GM19468 (cell line): ENCODE measurements at regions not wholly inside any gene's neighbourhood (a gene's known extent, or its start where the extent isn't known, plus 50 kb on each side); places are given as distances from the start of the nearest gene placed in this dataset.

Source experiments
- ATAC-seq: cut with Tn5 transposase; IDR thresholded peaks from one replicate; pipeline ENCODE4 v1.9.1; 2021; ENCODE audit warnings: mild to moderate bottlenecking, moderate library complexity, moderate number of reproducible peaks; ENCODE audit not compliant: unreplicated experiment; ENCODE audit errors: extremely low read depth

DNA sequence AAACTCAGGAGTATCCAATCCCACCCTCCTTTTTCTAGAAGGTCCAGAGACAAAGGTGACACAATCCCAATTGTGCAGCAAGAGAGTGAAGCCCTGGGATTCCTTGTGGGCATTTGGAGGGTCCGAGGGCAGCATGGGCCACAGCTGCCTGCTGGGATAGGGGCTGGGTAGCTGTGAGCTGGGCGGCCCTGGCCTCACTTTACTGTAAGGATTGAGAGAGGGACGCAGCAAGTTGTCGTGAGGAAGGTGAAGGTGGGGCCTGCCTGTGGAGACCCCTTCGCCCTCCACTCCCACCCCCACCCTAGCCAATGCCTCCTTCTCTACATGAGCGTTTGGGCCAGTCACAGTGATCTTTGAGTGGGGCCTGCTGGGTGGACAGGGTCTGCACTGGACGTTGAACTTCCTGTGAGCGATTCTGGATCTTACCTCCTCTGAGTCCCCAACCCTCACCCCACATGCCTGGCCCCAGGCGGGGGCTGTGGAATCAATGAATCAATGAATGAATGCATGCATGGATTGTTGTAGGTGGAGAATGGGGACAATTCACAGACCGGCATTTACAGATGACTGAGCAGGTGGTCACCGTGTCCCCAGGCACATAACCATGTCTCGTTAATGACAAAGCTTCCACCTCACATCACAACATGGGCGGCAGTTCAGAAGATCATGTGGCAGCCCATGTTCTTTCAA lies 107.2 kb downstream of the INHBB start:
- ATAC-seq: no peak

GRCh38 chr2:120453635-120453998 lies 107.7 kb downstream of the INHBB start:
- ATAC-seq: no peak

DNA sequence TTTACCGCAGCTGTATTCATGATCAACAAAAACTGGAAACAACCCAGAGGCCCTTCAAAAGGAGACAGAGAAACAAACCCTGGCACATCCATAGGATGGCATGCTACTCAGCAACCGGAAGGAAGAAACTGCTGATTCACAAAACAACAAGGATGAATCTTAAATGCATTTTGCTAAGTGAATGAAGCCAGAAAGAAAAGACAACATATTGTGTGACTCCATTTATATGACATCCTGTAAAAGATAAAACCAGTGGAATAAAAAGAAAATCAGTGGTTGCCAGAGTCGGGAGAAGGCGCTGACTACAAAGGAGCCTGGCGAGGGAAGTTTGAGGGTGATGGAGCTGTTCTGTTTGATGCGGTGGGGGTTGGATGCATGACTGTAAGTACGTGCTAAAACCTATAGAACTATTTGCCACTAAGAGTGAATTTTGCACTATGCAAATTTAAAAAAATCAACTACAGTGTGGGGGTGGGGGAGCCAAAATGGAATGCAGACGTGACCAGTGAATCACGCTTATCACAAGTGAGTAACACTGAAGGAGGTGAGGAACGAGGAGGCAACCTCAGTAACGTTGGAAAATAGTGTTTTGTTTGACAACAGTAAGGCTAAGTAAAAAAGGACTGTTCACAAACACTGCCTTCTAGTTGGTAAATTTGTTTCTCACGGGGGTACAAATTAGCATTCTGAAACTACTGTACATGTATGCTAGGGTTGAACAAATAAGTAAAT lies 108.9 kb downstream of the INHBB start:
- no peak for ATAC-seq

DNA sequence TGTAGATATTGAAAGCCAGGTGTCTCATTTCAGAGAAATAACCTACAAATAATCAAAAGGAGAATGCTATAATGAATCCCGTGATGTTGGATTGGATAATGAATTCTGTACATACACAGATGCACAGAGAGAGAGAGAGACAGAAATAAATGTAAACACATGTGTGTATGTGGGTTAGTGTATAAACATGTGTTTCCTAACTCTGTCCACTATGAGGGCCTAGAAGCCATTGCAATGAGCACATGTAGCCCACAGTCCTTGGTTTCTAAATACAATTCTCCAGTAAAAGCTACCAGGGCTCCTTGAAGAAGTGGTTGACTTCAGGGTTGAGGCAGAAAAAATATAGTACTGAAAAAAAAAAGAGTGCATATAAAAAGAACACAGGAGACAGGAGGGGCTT lies 109.5 kb downstream of the INHBB start:
- no peak for ATAC-seq

GRCh38 chr2:120456867-120457266 lies 110.9 kb downstream of the INHBB start:
- ATAC-seq: no peak

DNA sequence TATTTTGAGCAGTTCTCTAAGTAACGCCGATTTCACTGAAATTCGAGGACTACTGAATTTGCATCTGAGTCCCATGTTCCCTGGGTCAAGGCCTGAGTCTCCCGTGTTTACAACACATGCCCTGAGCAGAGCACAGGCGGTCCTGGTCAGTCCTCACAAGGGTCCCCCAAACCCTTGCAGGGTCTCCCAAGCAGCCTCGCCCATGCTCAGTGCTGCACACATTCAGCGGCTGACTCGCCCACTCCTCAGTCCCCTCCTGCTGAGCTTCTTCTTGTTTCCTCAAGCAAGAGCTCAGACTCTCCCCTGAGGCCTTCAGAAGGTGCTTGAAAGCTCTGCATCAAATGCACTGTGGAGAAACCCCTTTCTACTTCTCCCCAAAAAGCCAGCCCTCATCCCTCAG lies 114.6 kb downstream of the INHBB start:
- ATAC-seq: no peak

DNA sequence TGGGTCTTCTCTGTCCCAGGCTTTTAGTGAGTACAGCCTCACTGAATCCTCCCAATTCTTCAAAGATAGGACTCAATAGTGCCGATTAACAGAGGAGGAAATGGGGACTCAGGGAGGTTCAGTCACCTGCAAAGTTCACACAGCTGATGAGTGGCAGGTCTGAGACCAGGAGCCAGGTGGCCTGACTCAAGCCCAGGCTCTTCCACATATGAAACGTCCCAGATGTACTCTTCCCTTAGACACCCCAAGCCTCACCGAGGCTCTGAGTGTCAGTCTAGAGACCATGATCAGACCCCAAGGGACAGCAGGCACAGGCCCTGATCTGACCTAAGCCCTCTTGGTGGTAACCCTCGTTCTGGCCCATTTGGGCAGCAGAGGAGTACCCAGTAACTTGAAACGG lies 115.2 kb downstream of the INHBB start:
- ATAC-seq: no peak

GRCh38 chr2:120461546-120462537 lies 115.9 kb downstream of the INHBB start:
- no peak for ATAC-seq

GRCh38 chr2:120463527-120463926 lies 117.6 kb downstream of the INHBB start:
- ATAC-seq: no peak

DNA sequence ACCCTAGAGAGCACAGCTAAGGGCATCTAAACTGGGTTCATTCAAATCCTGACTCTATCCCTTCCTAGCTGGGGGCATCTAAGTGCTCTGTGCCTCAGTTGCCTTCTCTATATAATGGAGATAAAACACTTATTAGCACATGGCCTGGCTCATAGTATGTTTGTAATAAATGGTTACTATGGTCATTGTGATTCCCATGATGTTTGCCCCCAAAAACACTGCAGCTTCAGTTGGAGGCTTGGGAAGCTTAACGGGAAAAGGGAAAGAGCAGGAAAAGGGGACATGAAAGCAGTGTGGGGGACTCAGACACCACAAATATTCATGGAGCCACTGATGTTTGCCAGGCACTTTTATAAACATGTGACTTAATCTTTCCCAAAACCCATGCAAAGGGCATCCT lies 118.1 kb downstream of the INHBB start:
- no peak for ATAC-seq

- ATAC-seq: no peak
Measured at GRCh38 chr2:120464448-120464931, 118.6 kb downstream of the INHBB start.

DNA sequence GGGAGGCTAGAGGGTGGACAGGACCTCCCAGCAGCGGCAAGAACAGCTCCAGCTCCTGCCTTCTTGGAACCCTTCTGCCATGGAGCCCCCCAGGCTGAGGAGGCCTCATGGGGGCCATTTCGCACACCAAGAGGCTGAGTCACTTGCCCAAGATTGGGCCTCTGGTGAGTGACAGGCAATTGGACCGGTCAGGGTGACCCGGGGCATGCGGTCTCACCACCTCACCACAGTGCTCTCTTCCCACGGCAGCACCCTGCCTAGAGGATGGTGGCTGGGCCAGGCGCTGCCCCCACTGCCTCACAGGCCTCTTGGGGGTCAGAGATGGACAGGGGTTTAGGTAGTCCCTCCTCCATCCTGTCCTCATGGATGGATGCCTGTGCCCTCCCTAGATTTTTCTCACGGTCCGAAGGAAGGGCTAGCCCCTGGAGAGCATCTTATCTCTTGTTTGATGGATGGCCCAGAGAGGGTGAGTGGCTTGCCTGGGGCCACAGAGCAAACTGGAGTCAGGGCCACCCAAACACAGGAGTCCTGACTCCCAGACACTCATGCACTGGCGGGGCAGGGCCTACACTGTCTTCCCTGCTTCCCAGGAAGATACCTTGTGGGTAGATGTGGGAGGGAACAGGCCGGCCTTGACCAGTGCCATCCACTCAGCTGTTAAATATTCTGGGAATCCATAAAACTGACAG lies 119.2 kb downstream of the INHBB start:
- no peak for ATAC-seq

GRCh38 chr2:120465701-120465988 lies 119.7 kb downstream of the INHBB start:
- ATAC-seq: no peak

DNA sequence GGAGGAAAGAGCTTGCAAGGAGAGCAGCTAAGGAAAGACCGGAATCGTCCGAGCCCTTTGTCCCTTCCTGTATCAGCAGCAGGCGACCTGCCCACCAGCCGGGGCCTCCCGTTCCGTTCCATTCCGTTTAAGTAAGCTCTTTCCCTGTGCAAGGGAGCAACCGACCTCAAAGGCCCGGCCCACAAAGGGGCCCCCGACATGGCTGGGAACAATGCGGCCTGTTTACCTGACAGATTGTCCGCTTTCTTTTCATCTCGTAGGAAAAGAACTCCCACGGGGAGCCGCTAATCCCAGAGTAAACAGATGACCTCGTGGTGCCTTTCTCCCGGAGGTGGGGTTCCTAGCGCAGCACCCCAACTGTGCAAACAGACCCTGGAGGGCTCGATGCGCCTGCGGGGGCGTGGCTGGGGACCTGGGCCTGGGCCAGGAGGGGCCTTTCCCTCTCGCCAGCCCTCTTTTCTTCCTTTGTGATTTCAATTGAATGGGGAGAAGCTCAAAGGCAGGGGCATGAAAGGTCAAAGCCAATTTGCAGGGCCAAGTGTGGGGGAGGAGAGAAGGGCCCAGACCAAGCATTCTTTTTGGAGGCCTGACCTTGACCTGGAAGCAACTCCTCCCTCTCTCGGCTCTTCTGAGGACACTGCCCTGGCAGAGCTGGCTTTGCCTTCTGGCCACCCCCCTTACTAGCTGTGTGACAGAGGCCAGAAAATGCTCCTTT lies 120.2 kb downstream of the INHBB start:
- no peak for ATAC-seq

DNA sequence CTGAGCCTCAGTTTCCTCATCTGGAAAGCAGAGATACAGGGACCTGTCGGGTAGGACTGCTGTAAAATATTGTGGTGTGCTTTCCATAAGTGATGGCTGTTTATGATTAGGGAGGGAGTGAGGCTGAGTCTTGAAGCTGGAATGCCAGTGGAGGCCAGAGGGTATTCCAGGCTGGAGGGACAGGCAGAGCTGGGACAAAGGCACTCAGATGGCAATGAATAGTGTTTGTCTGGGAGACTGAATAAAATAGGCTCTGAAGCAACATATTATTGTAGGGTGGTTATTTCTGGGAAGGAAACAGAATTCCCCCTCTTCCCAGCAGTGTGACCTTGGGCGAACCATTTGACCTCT lies 120.7 kb downstream of the INHBB start:
- ATAC-seq: no peak

DNA sequence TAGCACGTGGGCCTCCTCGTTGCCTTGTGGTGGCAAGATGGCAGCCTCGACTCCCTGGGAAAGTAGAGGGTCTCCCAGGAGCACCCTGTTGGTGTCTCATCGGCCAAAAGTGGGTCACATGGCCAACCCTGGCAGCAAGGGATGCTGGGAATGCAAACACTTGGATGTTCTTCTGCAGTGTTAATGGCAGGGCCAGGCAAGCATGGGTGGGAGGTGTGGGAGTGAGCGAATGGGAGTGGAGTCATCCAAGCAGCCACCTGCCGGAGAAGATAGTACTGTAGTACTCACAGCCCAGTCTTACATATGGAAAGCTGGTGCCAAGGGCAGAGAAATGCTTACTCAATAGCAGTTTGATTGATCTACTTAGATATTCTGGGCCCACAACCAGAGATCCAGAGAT lies 122.2 kb downstream of the INHBB start:
- ATAC-seq: no peak

DNA sequence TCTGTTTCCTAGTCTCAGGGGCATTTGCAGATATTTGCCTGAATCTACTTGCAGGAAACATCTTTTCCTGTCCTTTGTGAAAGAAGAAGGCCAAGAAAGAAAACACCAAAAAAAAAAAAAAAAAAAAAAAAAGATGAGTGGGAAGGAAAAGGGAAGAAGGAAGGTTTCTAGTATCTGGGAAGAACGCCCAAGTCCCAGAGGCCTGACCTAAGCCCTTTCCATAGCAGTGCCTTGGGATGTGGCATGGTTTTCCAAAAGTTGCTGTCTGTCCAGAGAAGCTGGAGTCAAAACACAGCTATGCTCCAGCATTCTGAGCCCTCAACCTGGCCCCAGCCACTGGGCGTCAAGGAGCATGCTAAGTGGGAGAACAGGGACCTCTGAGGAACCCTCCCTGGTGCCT lies 123.5 kb downstream of the INHBB start:
- ATAC-seq: no peak

- ATAC-seq: no peak
Measured at GRCh38 chr2:120470041-120470965, 124.4 kb downstream of the INHBB start.

DNA sequence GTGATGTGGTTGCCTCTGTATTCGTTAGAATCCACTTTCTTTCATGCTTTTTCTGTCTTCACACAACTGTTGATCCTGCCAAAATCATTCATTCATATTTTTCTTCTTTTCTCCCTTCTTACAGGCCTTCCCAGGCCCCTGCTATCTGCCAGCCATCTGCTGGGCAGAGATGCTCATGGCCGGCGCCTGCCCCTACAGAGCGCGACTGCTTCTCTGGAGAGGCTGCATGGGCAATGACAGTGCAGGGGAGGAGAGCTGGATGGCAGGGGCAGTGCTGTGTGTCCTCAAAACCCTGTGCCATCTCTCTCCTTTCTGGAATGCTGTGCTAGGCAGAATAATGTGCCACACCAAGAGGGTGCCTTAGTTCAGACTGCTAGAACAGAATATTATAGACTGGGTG lies 125.2 kb downstream of the INHBB start:
- no peak for ATAC-seq
